Retinal pigment epithelial cell (primary cell): ENCODE measurements at regions not wholly inside any gene's neighbourhood (a gene's known extent, or its start where the extent isn't known, plus 50 kb on each side); places are given as distances from the start of the nearest gene placed in this dataset.

ENCODE experiments used
- DNase-seq: peaks from one replicate; pipeline ENCODE4 v3.0.0-alpha.2; 2010; ENCODE audit warnings: low read depth
- H3K4me3 ChIP-seq: 2 replicates; pipeline ENCODE4 v1.5.1; 2011; ENCODE audit warnings: mild to moderate bottlenecking, low read length, control low read depth, moderate library complexity
- TF ChIP-seq, protein P1 (sequence below): conservative IDR thresholded peaks from 2 replicates; pipeline ENCODE4 v1.5.1; 2011; ENCODE audit warnings: low read depth, low read length, control low read depth, inconsistent platforms

DNA sequence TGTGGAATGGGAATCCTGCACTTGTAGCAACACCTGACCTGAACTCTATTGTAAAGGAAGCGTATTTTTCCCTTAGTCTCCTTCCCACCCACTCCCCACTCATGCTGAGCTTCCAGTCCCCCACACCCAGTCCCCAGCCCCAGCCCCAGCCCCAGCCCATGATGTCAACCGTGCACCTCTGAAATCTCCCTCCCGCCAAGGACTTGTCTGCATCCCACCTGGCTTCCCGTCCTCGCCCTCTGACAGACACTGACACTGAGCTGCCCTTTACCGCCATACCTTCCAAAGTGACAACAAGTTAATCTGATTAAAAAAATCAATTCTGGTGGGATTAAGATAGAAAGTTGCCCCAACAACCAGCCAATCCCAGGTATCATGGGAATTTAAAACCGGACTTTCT is 213.6 kb upstream of the CELF4 start:
- H3K4me3 ChIP-seq: no peak overlapping the region
- DNase-seq: no peak
- TF ChIP-seq, protein P1, sequence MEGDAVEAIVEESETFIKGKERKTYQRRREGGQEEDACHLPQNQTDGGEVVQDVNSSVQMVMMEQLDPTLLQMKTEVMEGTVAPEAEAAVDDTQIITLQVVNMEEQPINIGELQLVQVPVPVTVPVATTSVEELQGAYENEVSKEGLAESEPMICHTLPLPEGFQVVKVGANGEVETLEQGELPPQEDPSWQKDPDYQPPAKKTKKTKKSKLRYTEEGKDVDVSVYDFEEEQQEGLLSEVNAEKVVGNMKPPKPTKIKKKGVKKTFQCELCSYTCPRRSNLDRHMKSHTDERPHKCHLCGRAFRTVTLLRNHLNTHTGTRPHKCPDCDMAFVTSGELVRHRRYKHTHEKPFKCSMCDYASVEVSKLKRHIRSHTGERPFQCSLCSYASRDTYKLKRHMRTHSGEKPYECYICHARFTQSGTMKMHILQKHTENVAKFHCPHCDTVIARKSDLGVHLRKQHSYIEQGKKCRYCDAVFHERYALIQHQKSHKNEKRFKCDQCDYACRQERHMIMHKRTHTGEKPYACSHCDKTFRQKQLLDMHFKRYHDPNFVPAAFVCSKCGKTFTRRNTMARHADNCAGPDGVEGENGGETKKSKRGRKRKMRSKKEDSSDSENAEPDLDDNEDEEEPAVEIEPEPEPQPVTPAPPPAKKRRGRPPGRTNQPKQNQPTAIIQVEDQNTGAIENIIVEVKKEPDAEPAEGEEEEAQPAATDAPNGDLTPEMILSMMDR: no peak

DNA sequence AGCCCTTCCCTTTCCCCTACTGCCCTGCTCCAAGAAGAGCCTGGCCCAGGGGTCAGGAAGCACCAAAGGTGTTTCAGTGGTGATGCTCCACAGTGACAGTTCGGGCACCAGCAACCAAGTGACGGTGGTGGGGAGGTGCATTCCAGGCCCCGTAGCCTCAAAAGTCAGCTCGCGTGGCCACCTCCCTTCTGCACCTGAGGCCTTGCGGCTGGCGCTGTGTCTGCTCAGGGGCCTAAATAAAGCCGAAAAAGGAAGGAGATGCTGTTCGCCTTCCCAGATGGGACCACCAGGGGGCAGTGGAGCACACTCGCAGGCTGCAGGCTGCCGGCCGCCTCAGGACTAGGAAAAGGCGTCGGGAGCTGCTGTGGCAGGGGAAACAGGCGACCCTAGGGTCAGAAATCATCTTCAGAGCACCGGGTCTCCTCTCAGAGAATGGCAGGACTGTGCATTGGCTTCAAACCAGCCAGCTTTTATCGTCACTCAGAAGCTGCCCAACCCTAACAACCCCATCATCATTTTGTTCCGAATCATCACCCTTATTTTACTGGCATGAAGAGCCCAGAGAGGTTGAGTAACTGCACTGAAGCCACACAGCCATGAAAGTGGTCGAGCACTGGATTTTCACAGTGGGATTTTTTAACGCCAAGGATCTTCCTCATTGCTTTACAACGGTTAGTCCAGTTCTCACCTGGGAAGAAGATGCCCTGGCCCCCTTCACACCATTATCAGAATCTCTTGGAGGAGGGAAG is 213.0 kb upstream of the CELF4 start:
- peak; percentile 6 for DNase-seq
- TF ChIP-seq, protein P1: peak; percentile 90
- H3K4me3 ChIP-seq: no peak overlapping the region

- no peak for DNase-seq
Measured at GRCh38 chr18:37769826-37770225, 204.2 kb upstream of the CELF4 start.

GRCh38 chr18:37764541-37765288 is 199.1 kb upstream of the CELF4 start:
- no peak for DNase-seq
- TF ChIP-seq, protein P1: no peak
- H3K4me3 ChIP-seq: no peak overlapping the region

More at GRCh38 chr18:37769826-37770225, 204.2 kb upstream of the CELF4 start:
- H3K4me3 ChIP-seq: no peak overlapping the region
- TF ChIP-seq, protein P1: no peak

- DNase-seq: no peak
- TF ChIP-seq, protein P1: no peak
Measured at GRCh38 chr18:37762076-37762621, 196.6 kb upstream of the CELF4 start.

GRCh38 chr18:37754141-37754540 is 188.5 kb upstream of the CELF4 start:
- no peak for DNase-seq
- no peak overlapping the region for H3K4me3 ChIP-seq
- TF ChIP-seq, protein P1: no peak

More at GRCh38 chr18:37762076-37762621, 196.6 kb upstream of the CELF4 start:
- H3K4me3 ChIP-seq: no peak overlapping the region
